ENCODE measurements at regions not wholly inside any gene's neighbourhood (a gene's known extent, or its start where the extent isn't known, plus 50 kb on each side); places are given as distances from the start of the nearest gene placed in this dataset.

GRCh38 chr3:16704941-16705340, 99.7 kb upstream of the DAZL start:
- TF ChIP-seq CTCF (IDR thresholded peaks at IDR 0.05) (no peak), POLR2AphosphoS5 (IDR thresholded peaks at IDR 0.05) (no peak)
